ENCODE measurements at regions not wholly inside any gene's neighbourhood (a gene's known extent, or its start where the extent isn't known, plus 50 kb on each side); places are given as distances from the start of the nearest gene placed in this dataset.
"Not testable (repeated sequence)": the region's sequence is repeated elsewhere in the genome, so short reads cannot be mapped to it uniquely, and the experiment has no call there.

DNA sequence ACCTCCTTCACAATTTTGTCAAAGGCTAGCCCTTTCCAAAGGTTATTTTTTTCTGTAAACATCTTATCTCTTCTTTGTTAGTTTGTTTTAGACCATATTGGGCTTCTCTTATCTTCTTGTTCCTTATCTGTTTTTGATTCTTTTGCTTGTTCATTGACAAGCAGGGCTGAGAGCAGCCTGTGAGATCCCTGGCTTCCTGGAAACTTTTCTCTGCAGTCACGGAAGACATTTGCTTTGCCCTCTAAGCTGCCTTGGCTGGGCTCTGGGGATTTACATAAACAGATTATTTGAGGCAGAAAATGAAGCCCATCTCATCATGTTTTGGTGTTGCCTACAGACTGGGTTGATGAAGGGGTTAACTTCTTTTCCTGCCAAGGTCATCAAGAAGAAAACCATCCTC, 157.4 kb upstream of the AMOT start:
- DNase-seq, result no peak

GRCh38 chrX:112991801-112992200, 151.2 kb upstream of the AMOT start:
- no peak for DNase-seq

GRCh38 chrX:112979879-112980278, 139.2 kb upstream of the AMOT start:
- DNase-seq, result no peak

GRCh38 chrX:112968351-112969133, 127.9 kb upstream of the AMOT start:
- no peak for DNase-seq

GRCh38 chrX:112967903-112968302, 127.3 kb upstream of the AMOT start:
- no peak for DNase-seq

DNA sequence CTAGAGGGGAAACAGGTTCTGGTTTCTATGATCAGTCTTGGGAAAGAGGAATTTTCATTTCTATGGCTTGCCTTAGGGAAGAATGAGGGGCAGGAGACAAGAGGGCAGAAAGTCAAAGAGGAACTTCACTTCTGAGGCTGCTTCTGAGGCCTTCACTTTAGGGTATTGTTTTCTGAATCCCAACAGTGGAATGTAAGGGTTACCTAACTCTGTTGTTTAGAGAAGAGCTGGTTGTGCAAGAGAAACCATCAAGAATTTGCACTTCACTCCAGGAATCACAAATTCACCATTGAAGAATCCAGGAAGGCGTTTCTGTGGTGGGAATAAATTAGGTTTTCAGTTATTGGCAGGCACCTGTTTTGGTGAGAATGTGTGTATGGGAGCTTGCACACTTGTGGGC, 126.7 kb upstream of the AMOT start:
- no peak for DNase-seq

DNA sequence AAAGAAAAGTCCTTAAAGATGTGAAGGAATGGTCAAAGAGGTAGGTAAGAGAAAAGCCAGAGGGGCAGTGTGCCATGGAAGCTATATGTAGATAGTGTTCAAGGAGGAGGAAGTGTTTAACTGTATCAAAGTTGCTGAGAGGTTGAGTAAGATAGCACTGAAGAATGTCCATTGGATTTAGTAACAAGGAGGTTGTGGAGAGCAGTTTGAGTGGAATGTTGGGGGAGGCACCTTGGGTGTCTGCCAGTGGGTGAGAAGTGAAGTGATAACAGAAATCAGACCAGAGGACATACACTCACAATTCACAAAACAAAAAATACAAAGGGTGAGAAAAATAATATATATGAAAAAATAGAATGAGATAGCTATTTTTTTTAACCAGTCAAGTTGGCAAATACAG, 121.3 kb upstream of the AMOT start:
- DNase-seq, result no peak

DNA sequence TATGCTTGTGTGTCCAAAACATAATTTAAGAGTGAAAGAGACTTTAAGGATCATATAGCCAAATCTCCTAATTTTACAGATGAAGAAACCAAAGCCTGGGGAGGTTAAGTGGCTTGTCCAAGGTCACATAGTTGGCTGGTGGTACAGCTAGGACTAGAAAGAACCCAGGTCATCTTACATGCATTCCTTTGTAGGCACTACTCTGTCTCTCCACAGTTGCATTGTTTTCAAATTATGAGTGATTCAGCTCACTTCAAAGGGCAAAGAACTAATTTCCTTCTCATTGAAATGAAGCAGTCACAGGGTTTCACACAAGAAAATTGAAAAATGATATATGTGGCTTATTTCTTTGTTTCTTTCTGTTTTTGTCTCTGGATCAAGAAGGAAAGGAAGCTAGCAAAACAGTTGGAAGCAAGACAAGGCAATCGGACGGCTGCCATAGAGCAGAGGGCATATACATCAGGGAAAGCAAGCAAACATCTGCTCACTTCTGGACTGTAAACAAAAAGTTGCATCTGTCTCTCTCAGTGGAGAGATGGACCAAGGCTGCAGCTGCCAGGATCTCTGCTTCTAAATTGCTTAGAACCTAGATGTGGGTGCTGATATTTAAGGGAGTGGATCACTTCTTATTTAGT, 107.5 kb upstream of the AMOT start:
- DNase-seq, result no peak

DNA sequence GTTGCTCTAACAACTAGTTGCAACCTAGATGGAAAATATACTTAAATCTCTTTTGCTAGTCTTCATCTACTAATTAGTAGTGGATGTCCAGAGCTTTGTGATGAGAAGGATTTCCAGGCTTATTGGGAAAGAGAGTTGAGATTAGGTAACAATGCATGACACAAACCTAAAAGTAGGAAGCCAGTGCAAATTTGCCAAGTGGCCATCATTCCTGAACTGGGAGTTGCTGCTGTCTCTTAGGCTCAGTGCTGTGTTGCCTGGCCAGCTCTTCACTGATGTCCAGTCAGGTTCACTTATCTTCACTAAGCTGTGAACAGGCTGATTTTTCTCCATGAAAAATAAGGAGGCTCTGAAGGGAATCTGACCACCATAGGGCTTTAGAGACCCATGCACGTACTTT, 105.6 kb upstream of the AMOT start:
- DNase-seq, result no peak

DNA sequence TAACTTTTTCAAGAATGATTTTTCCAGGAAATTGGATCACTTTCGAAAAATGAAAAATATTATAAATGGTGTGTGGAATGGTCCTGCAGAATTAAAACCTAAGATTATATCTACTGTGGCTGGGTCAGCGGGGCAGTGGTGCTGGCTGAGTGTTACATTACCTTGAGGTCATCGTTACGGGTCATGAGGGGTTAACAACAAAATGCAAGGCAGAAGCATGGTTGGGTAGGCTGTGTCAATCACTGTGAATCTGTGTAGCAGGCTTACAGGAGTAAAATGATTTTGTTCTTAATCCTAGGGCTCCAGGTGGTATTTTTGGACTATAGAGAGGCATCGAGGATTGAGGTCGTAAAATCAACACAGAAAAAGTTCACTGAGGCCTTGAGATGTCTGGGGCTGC, 105.2 kb upstream of the AMOT start:
- DNase-seq, result no peak

DNA sequence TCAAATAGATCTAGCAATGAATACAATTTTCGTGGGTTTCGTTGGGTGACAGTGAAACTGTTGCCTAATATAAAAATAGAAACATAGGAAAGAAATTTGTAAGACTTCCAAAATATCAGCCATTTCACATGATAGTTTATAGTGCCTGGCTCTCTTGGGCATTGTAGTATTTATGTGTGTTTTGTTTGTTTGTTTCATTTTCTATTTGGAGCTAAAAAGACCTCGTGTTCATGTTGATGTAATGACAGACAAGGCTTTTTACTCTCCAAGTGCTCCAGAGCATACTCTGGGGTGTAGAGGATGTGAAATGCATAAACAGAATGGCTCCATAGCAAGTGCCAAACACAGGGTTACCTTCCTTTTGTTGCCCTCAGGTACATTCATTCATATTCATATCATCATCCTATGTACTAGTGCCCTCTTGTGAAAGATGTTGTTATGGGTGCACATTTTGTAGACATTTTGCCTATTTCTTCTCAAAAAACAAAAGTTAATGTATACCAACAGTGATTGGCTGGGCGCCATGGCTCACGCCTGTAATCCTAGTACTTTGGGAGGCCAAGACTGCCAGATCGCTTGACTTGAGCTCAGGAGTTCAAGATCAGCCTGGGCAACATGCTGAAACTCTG, 100.7 kb upstream of the AMOT start:
- DNase-seq, result no peak

- no peak for DNase-seq
Observed at GRCh38 chrX:112935029-112935428, 94.4 kb upstream of the AMOT start.

- DNase-seq, result no peak
Observed at GRCh38 chrX:112931900-112932299, 91.3 kb upstream of the AMOT start.

GRCh38 chrX:112931478-112931877, 90.8 kb upstream of the AMOT start:
- no peak for DNase-seq

DNA sequence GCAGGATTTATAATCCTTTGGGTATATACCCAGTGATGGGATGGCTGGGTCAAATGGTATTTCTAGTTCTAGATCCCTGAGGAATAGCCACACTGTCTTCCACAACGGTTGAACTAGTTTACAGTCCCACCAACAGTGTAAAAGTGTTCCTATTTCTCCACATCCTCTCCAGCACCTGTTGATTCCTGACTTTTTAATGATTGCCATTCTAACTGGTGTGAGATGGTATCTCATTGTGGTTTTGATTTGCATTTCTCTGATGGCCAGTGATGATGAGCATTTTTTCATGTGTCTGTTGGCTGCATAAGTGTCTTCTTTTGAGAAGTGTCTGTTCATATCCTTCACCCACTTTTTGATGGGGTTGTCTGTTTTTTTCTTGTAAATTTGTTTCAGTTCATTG, 82.8 kb upstream of the AMOT start:
- DNase-seq, result not testable (repeated sequence)

GRCh38 chrX:112913807-112914206, 73.2 kb upstream of the AMOT start:
- DNase-seq, result no peak

GRCh38 chrX:112910418-112910817, 69.8 kb upstream of the AMOT start:
- no peak for DNase-seq

DNA sequence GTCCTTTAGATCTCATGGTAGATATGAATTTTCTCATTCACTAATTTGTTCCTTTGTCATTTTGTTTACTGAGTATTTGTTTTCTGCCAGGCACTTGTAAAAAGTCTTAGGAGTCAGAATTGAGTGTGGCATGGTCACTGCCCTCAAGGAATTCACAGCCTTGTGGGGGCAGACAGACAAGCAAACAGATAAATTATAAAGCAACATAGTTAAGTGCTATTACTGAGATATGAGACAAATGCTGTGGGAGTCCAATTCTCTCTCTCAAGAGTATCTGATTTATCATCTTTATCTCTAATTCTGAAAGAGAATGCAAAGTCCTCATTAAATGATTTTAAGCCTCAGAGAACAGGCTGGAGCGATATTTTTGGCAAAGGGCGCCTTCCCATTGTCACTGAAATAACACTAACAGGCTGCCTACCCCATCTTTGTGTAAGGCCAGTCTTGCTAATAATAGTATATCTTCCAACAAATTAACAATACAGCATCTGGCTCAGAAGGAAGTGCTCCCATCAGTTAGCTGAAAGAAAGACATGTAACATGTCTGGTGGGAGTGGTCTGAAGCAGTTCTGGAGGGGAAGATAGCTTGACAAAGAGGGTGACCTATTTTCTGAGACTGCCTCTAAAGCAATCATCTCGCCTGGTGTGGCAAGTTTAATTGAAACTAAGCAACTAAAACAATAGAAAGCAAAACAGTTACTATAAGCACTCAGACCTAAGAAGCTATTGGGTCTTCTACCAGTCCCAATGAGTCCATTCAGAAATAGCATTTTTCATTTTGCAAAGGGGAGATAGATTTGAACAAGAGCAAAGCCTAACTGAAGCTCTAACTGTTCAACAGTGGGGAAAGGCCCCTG, 61.5 kb upstream of the AMOT start:
- no peak for DNase-seq

- no peak for DNase-seq
Observed at GRCh38 chrX:112896051-112896450, 55.4 kb upstream of the AMOT start.
